ENCODE measurements at regions not wholly inside any gene's neighbourhood (a gene's known extent, or its start where the extent isn't known, plus 50 kb on each side); places are given as distances from the start of the nearest gene placed in this dataset.

DNA sequence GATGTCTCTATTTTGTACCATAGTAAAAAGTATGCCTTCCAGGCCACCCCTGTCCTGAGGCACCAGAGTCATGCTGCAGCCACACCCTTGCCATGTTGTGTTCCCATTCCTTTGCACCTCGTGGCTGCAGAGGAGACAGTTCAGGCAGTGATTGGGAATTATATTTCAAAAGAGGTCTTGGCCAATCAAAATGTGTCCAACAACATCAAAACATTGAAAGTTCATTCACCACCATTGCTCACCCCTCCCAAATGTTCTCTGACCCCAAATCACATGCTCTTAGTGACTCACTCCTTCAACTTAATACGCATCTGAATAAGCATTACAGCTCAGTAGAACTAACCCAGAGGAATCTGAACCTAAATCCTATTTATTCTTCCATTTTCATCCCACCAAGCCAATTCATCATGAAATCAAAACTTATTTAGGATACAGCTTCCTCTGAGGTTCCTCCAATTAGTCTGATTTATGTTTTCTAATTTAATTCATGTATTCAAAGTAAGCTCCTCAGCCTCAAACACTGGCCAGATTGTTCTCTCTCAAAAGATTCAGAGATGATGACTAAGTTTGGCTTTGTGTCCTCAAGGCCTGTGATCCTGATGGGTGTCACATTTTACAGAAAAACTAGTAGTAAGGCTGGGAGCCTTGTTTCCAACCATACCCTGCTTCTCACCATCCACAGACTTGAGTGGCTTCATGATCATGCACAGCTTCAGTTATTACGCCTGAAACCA is 323.2 kb upstream of the INTU start:
- no peak for TF ChIP-seq FOXA1 (IDR thresholded peaks at IDR 0.05)
- TF ChIP-seq, protein P1, sequence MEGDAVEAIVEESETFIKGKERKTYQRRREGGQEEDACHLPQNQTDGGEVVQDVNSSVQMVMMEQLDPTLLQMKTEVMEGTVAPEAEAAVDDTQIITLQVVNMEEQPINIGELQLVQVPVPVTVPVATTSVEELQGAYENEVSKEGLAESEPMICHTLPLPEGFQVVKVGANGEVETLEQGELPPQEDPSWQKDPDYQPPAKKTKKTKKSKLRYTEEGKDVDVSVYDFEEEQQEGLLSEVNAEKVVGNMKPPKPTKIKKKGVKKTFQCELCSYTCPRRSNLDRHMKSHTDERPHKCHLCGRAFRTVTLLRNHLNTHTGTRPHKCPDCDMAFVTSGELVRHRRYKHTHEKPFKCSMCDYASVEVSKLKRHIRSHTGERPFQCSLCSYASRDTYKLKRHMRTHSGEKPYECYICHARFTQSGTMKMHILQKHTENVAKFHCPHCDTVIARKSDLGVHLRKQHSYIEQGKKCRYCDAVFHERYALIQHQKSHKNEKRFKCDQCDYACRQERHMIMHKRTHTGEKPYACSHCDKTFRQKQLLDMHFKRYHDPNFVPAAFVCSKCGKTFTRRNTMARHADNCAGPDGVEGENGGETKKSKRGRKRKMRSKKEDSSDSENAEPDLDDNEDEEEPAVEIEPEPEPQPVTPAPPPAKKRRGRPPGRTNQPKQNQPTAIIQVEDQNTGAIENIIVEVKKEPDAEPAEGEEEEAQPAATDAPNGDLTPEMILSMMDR (IDR thresholded peaks at IDR 0.05; ENCODE audit: low read depth, low read length, missing input control), result no peak
- TF ChIP-seq RAD21 (IDR thresholded peaks at IDR 0.05), result no peak
